Muscle layer of colon (tissue), 2 donors: ENCODE measurements at regions not wholly inside any gene's neighbourhood (a gene's known extent, or its start where the extent isn't known, plus 50 kb on each side); places are given as distances from the start of the nearest gene placed in this dataset.

ENCODE experiments used
- H3K27ac ChIP-seq: one replicate; pipeline ENCODE4 v1.7.0; 2013; ENCODE audit warnings: low read depth, mild to moderate bottlenecking, low read length, moderate library complexity
- H3K27me3 ChIP-seq, 2 donors: one replicate each; pipeline ENCODE4 v1.7.0; 2013; ENCODE audit warnings: low read length in 2 of 2, mild to moderate bottlenecking in 2 of 2; ENCODE audit not compliant: insufficient read depth in 2 of 2, control insufficient read depth in 1 of 2
- H3K36me3 ChIP-seq: one replicate; pipeline ENCODE4 v1.7.0; 2013; ENCODE audit warnings: mild to moderate bottlenecking, low read length; ENCODE audit not compliant: insufficient read depth
- H3K4me1 ChIP-seq: one replicate; pipeline ENCODE4 v1.7.0; 2013; ENCODE audit warnings: mild to moderate bottlenecking, low read length; ENCODE audit not compliant: insufficient read depth
- H3K4me3 ChIP-seq, 2 donors: one replicate each; pipeline ENCODE4 v1.7.0; 2013; ENCODE audit warnings: low read length in 2 of 2, low read depth in 1 of 2, mild to moderate bottlenecking in 1 of 2, moderate library complexity in 1 of 2
- H3K9ac ChIP-seq: one replicate; pipeline ENCODE4 v1.7.0; 2013; ENCODE audit warnings: low read length
- H3K9me3 ChIP-seq: one replicate; pipeline ENCODE4 v1.7.0; 2013; ENCODE audit warnings: mild to moderate bottlenecking, low read length
- donor health status: abdominal sarcoma.
- donor health status: Adenocarcinoma of cecum.

DNA sequence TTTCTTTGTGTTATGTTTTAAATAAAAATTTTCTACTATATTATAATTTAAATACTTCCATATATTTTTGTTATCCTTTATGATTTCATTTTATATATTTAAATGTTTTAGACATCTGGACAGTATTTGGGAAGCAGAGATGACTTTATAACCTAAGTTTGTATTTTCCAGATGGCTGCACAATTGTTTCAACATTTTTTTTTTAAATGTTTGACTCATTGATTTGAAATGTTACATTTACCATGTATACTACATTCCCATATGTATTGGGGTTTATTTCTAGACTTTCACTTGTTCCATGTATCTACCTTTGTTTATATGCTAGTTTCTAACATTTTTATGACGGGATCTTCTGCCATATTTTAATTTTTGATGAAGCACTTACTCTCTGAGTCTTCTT lies 766.5 kb downstream of the METTL15 start:
- no peaks in the 10 kb centered on the region for H3K27me3 ChIP-seq
- no peaks in the 10 kb centered on the region for H3K36me3 ChIP-seq
- no peak overlapping the region for H3K4me3 ChIP-seq
- no peaks in the 10 kb centered on the region for H3K4me1 ChIP-seq
- no peak overlapping the region for H3K27ac ChIP-seq
- no peak overlapping the region for H3K9ac ChIP-seq
- no peaks in the 10 kb centered on the region for H3K9me3 ChIP-seq

DNA sequence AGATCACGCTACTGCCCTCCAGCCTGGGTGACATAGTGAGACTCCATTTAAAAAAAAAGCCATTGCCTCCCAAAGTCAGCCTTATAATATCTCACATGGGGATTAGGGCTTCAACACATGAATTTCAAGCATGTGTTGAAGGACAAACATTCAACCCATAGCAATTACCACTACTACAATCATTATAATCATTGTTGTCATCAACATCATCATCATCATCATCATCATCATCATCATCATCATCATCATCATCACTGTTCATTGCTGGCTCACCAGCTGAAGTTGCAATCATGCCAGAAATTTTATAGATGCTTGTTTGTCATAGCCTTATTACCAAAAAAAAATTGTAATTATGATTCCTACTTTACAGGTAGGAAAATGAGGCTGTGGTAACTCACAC lies 762.9 kb downstream of the METTL15 start:
- Histone ChIP-seq H3K9me3 (no peaks in the 10 kb centered on the region), H3K4me1 (no peaks in the 10 kb centered on the region), H3K36me3 (no peaks in the 10 kb centered on the region), H3K4me3 (no peak overlapping the region), H3K27me3 (no peaks in the 10 kb centered on the region), H3K27ac (no peak overlapping the region), H3K9ac (no peak overlapping the region)

DNA sequence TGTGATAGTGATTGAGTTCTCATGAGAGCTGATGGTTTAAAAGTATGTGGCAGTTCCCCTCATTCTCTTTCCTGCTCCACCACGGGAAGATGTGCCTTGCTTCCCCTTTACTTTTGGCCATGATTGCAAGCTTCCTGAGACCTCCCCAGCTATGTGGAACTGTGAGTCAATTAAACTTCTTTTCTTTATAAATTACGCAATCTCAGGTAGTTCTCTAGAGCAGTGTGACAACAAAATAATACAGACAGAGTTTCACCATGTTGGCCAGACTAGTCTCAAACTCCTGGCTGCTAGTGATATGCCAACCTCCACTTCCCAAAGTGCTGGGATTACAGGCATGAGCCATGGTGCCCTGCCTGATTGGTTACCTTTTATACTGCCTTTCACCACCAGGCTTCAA lies 755.2 kb downstream of the METTL15 start:
- Histone ChIP-seq H3K4me3 (no peak overlapping the region), H3K9ac (no peak overlapping the region), H3K27me3 (no peaks in the 10 kb centered on the region), H3K9me3 (no peaks in the 10 kb centered on the region), H3K36me3 (no peaks in the 10 kb centered on the region), H3K4me1 (no peaks in the 10 kb centered on the region), H3K27ac (no peak overlapping the region)

DNA sequence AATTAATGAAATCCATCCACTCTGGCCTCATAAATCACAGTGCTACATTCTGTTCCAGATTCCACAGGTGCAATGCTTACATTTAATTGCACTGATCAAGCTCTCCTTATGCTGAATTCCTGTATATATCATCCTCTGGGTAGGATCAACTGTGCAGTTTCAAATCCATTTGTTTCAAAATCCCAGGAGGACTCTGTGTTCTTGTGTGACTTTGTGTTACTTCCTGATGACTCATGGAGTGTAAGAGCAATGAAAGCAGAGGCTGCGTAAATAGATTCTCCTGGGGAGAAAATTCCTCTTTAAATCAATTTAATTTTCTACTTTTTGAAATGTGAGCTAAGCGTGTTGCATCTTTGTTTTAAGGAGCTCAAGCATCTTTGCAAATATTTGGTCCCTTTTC lies 752.7 kb downstream of the METTL15 start:
- Histone ChIP-seq H3K4me3 (no peak overlapping the region), H3K27ac (no peak overlapping the region), H3K9me3 (no peaks in the 10 kb centered on the region), H3K27me3 (no peaks in the 10 kb centered on the region), H3K4me1 (no peaks in the 10 kb centered on the region), H3K9ac (no peak overlapping the region), H3K36me3 (no peaks in the 10 kb centered on the region)

DNA sequence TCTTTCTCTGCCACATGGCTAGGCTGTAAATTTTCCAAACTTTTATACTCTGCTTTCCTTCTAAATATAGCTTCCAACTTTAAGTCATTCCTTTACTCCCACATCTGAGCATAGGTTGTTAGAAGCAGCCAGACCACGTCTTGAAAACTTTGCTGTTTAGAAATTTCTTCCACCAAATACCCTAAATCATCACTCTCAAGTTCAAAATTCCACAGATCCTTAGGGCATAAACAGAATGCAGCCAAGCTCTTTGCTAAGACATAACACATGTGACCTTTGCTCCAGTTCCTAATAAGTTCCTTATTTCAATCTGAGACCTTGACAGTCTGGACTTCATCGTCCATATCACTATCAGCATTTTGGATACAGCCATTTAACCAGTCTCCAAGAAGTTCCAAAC lies 749.9 kb downstream of the METTL15 start:
- Histone ChIP-seq H3K4me1 (no peaks in the 10 kb centered on the region), H3K36me3 (no peaks in the 10 kb centered on the region), H3K27me3 (no peaks in the 10 kb centered on the region), H3K9me3 (no peaks in the 10 kb centered on the region), H3K27ac (no peak overlapping the region), H3K9ac (no peak overlapping the region), H3K4me3 (no peak overlapping the region)

DNA sequence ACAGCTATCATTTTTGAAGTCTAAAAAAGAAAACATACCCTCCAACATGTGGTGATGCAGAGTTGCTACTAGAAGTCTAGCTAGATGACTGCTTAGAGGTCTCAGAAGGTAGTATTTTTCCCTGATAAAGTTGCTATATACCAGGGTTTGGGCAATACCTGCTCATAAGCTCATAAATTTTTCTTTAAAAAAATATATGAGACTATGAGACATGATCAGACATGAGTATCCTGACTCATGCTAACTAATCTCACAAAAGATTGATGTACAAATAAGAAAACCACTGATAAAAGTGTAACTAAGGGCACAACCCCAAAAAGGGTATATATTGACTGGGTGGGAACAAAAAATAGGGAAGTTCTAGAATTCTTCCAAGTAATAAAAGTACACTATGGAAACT lies 740.9 kb downstream of the METTL15 start:
- no peak overlapping the region for H3K9ac ChIP-seq
- H3K27ac ChIP-seq, result no peak overlapping the region
- no peak overlapping the region for H3K4me3 ChIP-seq
- H3K4me1 ChIP-seq, result no peaks in the 10 kb centered on the region
- no peaks in the 10 kb centered on the region for H3K27me3 ChIP-seq
- no peaks in the 10 kb centered on the region for H3K9me3 ChIP-seq
- no peaks in the 10 kb centered on the region for H3K36me3 ChIP-seq

DNA sequence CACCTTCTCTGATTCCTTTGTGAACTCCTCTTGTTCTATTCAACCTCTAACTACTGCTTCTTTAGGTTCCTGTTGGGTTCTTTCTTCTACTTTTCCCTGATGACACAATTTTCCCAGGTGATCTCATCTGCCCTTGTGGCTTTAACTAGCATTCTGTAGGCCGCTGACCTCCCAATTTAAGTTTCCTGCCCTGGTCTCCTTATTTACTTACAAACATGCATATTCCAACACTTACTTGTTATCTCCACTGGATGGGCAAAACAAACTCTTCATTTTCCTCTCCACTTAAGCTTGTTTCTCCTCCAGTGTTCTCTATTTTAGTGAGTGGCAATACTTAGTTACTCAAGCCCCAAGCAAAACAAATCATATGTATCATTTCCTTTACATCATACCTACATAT lies 734.5 kb downstream of the METTL15 start:
- Histone ChIP-seq H3K27me3 (no peaks in the 10 kb centered on the region), H3K4me1 (no peaks in the 10 kb centered on the region), H3K27ac (no peak overlapping the region), H3K36me3 (no peaks in the 10 kb centered on the region), H3K4me3 (no peak overlapping the region), H3K9me3 (no peaks in the 10 kb centered on the region), H3K9ac (no peak overlapping the region)

DNA sequence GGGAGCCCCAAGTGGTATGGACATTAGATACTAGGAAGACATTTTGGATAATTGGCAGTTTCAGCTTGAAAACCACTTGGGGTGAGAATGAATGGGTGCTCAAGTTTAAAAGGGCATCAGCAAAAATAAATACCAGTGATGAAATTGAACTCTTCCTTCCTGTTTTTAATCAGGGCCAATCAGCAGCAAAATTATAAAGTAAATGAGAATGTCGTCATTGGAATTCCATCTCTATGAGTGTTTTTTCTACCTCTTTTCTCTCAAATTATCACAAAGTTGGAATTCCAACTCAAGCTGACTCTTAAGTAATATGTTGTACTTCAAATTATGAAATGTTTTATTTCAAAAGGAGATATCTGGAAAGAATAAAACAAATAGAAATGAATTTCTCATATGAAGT lies 730.6 kb downstream of the METTL15 start:
- Histone ChIP-seq H3K9me3 (no peaks in the 10 kb centered on the region), H3K4me3 (no peak overlapping the region), H3K9ac (no peak overlapping the region), H3K4me1 (no peaks in the 10 kb centered on the region), H3K36me3 (no peaks in the 10 kb centered on the region), H3K27ac (no peak overlapping the region), H3K27me3 (no peaks in the 10 kb centered on the region)

DNA sequence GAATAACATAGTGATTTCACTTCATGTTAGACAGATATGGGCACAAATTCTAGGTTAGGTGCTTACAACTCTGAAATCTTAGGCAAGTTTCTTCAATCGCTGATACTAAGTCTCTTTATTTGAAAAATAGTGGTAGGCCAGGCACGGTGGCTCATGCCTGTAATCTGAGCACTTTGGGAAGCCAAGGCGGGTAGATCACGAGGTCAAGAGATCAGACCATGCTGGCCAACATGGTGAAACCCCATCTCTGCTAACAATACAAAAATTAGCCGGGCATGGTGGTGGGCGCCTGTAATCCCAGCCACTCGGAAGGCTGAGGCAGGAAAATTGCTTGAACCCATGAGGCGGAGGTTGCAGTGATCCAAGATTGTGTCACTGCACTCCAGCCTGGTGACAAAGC lies 729.4 kb downstream of the METTL15 start:
- no peaks in the 10 kb centered on the region for H3K27me3 ChIP-seq
- H3K36me3 ChIP-seq, result no peaks in the 10 kb centered on the region
- no peaks in the 10 kb centered on the region for H3K4me1 ChIP-seq
- no peak overlapping the region for H3K9ac ChIP-seq
- no peak overlapping the region for H3K4me3 ChIP-seq
- H3K27ac ChIP-seq, result no peak overlapping the region
- H3K9me3 ChIP-seq, result no peaks in the 10 kb centered on the region

DNA sequence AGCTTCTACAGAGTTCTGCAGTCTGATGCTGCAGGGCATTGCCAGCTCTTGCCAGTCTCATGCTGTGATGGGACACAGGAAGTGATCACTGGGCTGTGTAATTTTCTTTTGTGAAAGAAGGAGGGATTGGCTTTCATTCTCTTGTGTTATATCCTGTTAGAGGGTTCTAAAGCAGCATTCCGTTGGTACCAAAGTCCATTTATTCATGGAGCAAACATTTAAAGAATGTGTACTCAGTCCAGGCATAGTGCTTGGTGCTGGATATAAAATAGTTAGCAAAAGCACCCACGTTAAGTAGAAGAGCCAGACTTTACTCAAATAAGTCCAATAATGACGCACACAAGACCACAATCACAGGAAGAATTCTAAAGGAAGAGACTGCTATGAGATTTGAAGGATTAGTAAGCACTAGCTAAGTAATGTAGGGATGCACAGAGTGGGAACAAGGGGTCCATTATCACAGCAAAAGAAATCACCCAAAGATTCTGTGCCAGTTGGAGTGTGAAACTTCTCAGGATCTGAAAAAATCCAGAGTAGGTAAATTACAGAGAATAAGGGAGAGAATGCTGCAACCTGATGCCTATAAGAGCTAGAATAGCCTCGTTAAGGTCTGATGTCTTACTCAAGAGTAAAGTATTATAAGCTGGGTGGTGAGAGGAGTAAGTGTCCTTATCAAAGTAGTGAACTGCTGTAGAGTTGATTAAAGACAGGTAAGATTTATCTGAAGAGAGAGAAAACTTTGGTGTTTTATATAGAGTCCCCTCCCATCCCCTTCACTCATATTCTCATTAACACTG lies 728.3 kb downstream of the METTL15 start:
- Histone ChIP-seq H3K4me3 (no peak overlapping the region), H3K4me1 (no peaks in the 10 kb centered on the region), H3K27me3 (no peaks in the 10 kb centered on the region), H3K36me3 (no peaks in the 10 kb centered on the region), H3K9ac (no peak overlapping the region), H3K9me3 (no peaks in the 10 kb centered on the region), H3K27ac (no peak overlapping the region)

DNA sequence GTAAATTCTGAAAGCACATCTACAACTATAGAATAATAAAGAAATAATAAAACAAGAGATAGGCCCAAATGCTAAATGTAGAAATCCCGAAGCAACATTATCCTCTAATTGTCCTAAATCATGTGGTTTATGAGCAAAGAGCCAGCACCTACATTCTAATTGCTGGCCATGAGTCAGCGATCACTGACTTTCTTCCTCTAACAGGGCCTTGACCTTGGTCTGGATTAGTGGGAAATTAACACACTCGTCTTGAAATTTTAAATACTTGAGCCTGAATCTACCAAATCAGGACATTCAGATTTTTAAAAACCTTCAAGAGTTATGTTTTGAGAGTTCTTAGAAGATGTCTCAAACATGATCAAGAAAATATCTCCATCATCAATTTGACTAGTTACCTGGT lies 727.6 kb downstream of the METTL15 start:
- Histone ChIP-seq H3K27ac (no peak overlapping the region), H3K4me1 (no peaks in the 10 kb centered on the region), H3K4me3 (no peak overlapping the region), H3K9ac (no peak overlapping the region), H3K27me3 (no peaks in the 10 kb centered on the region), H3K9me3 (no peaks in the 10 kb centered on the region), H3K36me3 (no peaks in the 10 kb centered on the region)

DNA sequence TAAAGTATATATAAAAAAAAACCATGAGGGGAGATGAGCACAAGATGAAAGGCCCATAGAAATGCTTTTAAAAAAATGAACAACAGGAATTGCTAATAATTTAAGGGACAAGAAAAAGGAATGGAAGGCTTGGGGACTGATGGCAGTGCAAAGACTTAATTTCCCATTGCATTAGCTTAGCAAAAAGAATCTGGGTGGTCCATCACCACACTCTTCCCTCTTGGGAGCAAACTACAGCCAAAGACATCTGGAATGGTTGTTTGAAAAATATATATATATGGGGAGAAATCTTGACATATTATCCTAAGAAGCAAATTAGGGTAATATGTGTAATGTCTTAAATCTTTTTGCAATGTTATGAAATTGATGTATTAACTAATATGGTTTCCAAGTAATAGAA lies 727.1 kb downstream of the METTL15 start:
- Histone ChIP-seq H3K9ac (no peak overlapping the region), H3K27ac (no peak overlapping the region), H3K36me3 (no peaks in the 10 kb centered on the region), H3K4me1 (no peaks in the 10 kb centered on the region), H3K27me3 (no peaks in the 10 kb centered on the region), H3K4me3 (no peak overlapping the region), H3K9me3 (no peaks in the 10 kb centered on the region)
